H9 (cell line): ENCODE measurements at regions not wholly inside any gene's neighbourhood (a gene's known extent, or its start where the extent isn't known, plus 50 kb on each side); places are given as distances from the start of the nearest gene placed in this dataset.

Experiments
- DNase-seq: peaks from one replicate; pipeline ENCODE4 v3.0.0-alpha.2; 2017
- H2AFZ ChIP-seq: one replicate; pipeline ENCODE4 v1.6.1; 2013; ENCODE audit warnings: mild to moderate bottlenecking, low read length, control low read depth, moderate library complexity
- H2AK5ac ChIP-seq: 2 replicates; pipeline ENCODE4 v1.6.1; 2013; ENCODE audit warnings: low read length, control low read depth, mixed read lengths; ENCODE audit not compliant: insufficient read length
- H2BK120ac ChIP-seq: one replicate; pipeline ENCODE4 v1.6.1; 2013; ENCODE audit warnings: low read depth, mild to moderate bottlenecking, low read length, control low read depth, inconsistent platforms; ENCODE audit not compliant: poor library complexity, severe bottlenecking
- H2BK12ac ChIP-seq: 2 replicates; pipeline ENCODE4 v1.6.1; 2013; ENCODE audit warnings: low read length, control low read depth, mixed read lengths, low read depth; ENCODE audit not compliant: insufficient read length
- H2BK15ac ChIP-seq: 2 replicates; pipeline ENCODE4 v1.6.1; 2013; ENCODE audit warnings: low read depth, low read length, control low read depth
- H2BK20ac ChIP-seq: one replicate; pipeline ENCODE4 v1.6.1; 2013; ENCODE audit warnings: low read depth, mild to moderate bottlenecking, low read length, control low read depth, inconsistent platforms; ENCODE audit not compliant: poor library complexity, severe bottlenecking
- H2BK5ac ChIP-seq: 2 replicates; pipeline ENCODE4 v1.6.1; 2013; ENCODE audit warnings: low read length, control low read depth, mixed read lengths; ENCODE audit not compliant: insufficient read length
- H3K14ac ChIP-seq: 2 replicates; pipeline ENCODE4 v1.6.1; 2013; ENCODE audit warnings: low read length, control low read depth; ENCODE audit not compliant: insufficient read depth
- H3K18ac ChIP-seq: 2 replicates; pipeline ENCODE4 v1.6.1; 2013; ENCODE audit warnings: low read depth, mild to moderate bottlenecking, mixed read lengths, low read length, control low read depth; ENCODE audit not compliant: insufficient read length
- H3K23ac ChIP-seq: 2 replicates; pipeline ENCODE4 v1.6.1; 2013; ENCODE audit warnings: low read length, control low read depth, mixed read lengths, low read depth; ENCODE audit not compliant: insufficient read length
- H3K23me2 ChIP-seq: 2 replicates; pipeline ENCODE4 v1.6.1; 2013; ENCODE audit warnings: low read depth, mild to moderate bottlenecking, mixed read lengths, low read length, control low read depth; ENCODE audit not compliant: insufficient read length, poor library complexity, severe bottlenecking
- H3K27ac ChIP-seq: 2 replicates; pipeline ENCODE4 v1.5.1; 2013; ENCODE audit warnings: low read length, control low read depth, mixed read lengths, low read depth; ENCODE audit not compliant: insufficient read length
- H3K27me3 ChIP-seq: 2 replicates; pipeline ENCODE4 v1.6.1; 2013; ENCODE audit warnings: low read length, control low read depth, inconsistent platforms; ENCODE audit not compliant: insufficient read depth
- H3K4ac ChIP-seq: 2 replicates; pipeline ENCODE4 v1.6.1; 2013; ENCODE audit warnings: low read depth, mild to moderate bottlenecking, control low read depth, inconsistent platforms, low read length, moderate library complexity
- H3K4me1 ChIP-seq: 2 replicates; pipeline ENCODE4 v1.6.1; 2013; ENCODE audit warnings: low read length, control low read depth, inconsistent platforms; ENCODE audit not compliant: insufficient read depth
- H3K4me2 ChIP-seq: 2 replicates; pipeline ENCODE4 v1.6.1; 2013; ENCODE audit warnings: low read length, control low read depth, mixed read lengths; ENCODE audit not compliant: insufficient read length, insufficient read depth
- H3K56ac ChIP-seq: 2 replicates; pipeline ENCODE4 v1.6.1; 2013; ENCODE audit warnings: low read depth, mild to moderate bottlenecking, mixed read lengths, low read length, control low read depth; ENCODE audit not compliant: insufficient read length
- H3K79me1 ChIP-seq: 2 replicates; pipeline ENCODE4 v1.6.1; 2013; ENCODE audit warnings: low read depth, mild to moderate bottlenecking, moderate library complexity, low read length, control low read depth, inconsistent platforms; ENCODE audit not compliant: insufficient read depth, poor library complexity, severe bottlenecking
- H3K79me2 ChIP-seq: 2 replicates; pipeline ENCODE4 v1.6.1; 2013; ENCODE audit warnings: low read length, control low read depth, inconsistent platforms; ENCODE audit not compliant: insufficient read depth
- H3K9ac ChIP-seq: 2 replicates; pipeline ENCODE4 v1.6.1; 2013; ENCODE audit warnings: low read length, control low read depth, mixed read lengths; ENCODE audit not compliant: insufficient read length; ENCODE audit errors: extremely low read depth
- H3K9me3 ChIP-seq: one replicate; pipeline ENCODE4 v1.6.1; 2013; ENCODE audit warnings: low read depth, low read length, inconsistent platforms; ENCODE audit not compliant: control insufficient read depth
- H3T11ph ChIP-seq: one replicate; pipeline ENCODE4 v1.6.1; 2013; ENCODE audit warnings: mild to moderate bottlenecking, low read length, control low read depth, inconsistent platforms
- H4K20me1 ChIP-seq: one replicate; pipeline ENCODE4 v1.6.1; 2013; ENCODE audit not compliant: control insufficient read depth, insufficient read length, insufficient read depth
- H4K5ac ChIP-seq: 2 replicates; pipeline ENCODE4 v1.6.1; 2013; ENCODE audit warnings: low read depth, mild to moderate bottlenecking, mixed read lengths, low read length, control low read depth; ENCODE audit not compliant: insufficient read length
- H4K8ac ChIP-seq: replicated peaks from 2 replicates; pipeline ENCODE4 v1.6.1; 2013; ENCODE audit warnings: low read length, control low read depth, mixed read lengths, low read depth; ENCODE audit not compliant: insufficient read length
- H4K91ac ChIP-seq: 2 replicates; pipeline ENCODE4 v1.6.1; 2013; ENCODE audit warnings: low read depth, mild to moderate bottlenecking, moderate library complexity, mixed read lengths, low read length, control low read depth; ENCODE audit not compliant: insufficient read length
- H3K27ac Mint-ChIP-seq, 3 experiments: 2 replicates in 2 of 3; 3 replicates in 1 of 3; pipeline ENCODE4 v1.8.0; 2020 to 2021; ENCODE audit warnings: mixed read lengths in 3 of 3, mild to moderate bottlenecking in 1 of 3, moderate library complexity in 1 of 3
- H3K27me3 Mint-ChIP-seq: 2 replicates; pipeline ENCODE4 v1.8.0; 2021; ENCODE audit warnings: low read depth, mild to moderate bottlenecking, moderate library complexity, mixed read lengths
- H3K36me3 Mint-ChIP-seq, 3 experiments: 2 replicates in 2 of 3; 3 replicates in 1 of 3; pipeline ENCODE4 v1.8.0; 2020 to 2021; ENCODE audit warnings: low read depth in 3 of 3, mixed read lengths in 3 of 3; ENCODE audit not compliant: insufficient read depth in 1 of 3
- H3K4me1 Mint-ChIP-seq, 2 experiments: 2 replicates each; pipeline ENCODE4 v1.8.0; 2020; ENCODE audit warnings: mixed read lengths in 2 of 2
- H3K4me3 Mint-ChIP-seq, 2 experiments: 2 replicates in 1 of 2; 3 replicates in 1 of 2; pipeline ENCODE4 v1.8.0; 2020 to 2021; ENCODE audit warnings: mild to moderate bottlenecking in 2 of 2, mixed read lengths in 2 of 2, moderate library complexity in 1 of 2
- H3K9me3 Mint-ChIP-seq, 2 experiments: 2 replicates in 1 of 2; 3 replicates in 1 of 2; pipeline ENCODE4 v1.8.0; 2020; ENCODE audit warnings: mild to moderate bottlenecking in 2 of 2, mixed read lengths in 2 of 2, moderate library complexity in 1 of 2
- CTCF ChIP-seq: fragments of 200-600 bp; sonication (generic); conservative IDR thresholded peaks from 3 replicates; pipeline ENCODE4 v1.8.0; 2021; ENCODE audit warnings: antibody characterized with exemption, mild to moderate bottlenecking
- WGBS: extraction: QIAGEN DNeasy Blood & Tissue Kit; methylation state at CpG from one replicate; pipeline ENCODE4 v1.1.7; 2013; ENCODE audit warnings: missing lambda C conversion rate, low lambda C conversion rate, mixed read lengths; ENCODE audit not compliant: insufficient read length; ENCODE audit errors: extremely low coverage; 5-methylcytosine and 5-hydroxymethylcytosine counted together

GRCh38 chr13:112207129-112207528 lies 140.2 kb downstream of the SOX1 start:
- peaks cover 0 to 4% of the 10 kb centered on the region in 2 experiments; a peak in 1 of 5 replicates for H3K9me3 Mint-ChIP-seq
- Histone ChIP-seq H3K4me1 (no peaks in the 10 kb centered on the region; the same call in 1 of the 2 replicates), H3K23ac (no peak overlapping the region), H3K9me3 (no peaks in the 10 kb centered on the region), H3K14ac (no peak overlapping the region), H2BK5ac (no peak overlapping the region), H4K8ac (no peak overlapping the region), H3K9ac (no peak overlapping the region), H2BK20ac (no peak overlapping the region), H2BK12ac (no peak overlapping the region), H3K18ac (no peak overlapping the region), H2AK5ac (no peak overlapping the region), H4K91ac (no peak overlapping the region), H4K20me1 (peaks cover 2% of the 10 kb centered on the region), H3K4ac (no peak overlapping the region), H3K56ac (no peak overlapping the region), H3K4me2 (no peak overlapping the region), H3K27me3 (peaks cover 15% of the 10 kb centered on the region; the same call in 1 of the 2 replicates), H3K79me2 (no peaks in the 10 kb centered on the region), H3K27ac (no peak overlapping the region), H3K79me1 (no peaks in the 10 kb centered on the region), H2BK15ac (no peak overlapping the region), H3T11ph (no peak overlapping the region), H2AFZ (no peak overlapping the region), H4K5ac (no peak overlapping the region), H2BK120ac (no peak overlapping the region), H3K23me2 (peaks cover 7% of the 10 kb centered on the region)
- H3K36me3 Mint-ChIP-seq = no peaks in the 10 kb centered on the region
- H3K4me3 Mint-ChIP-seq = no peak overlapping the region
- no CpG with 5 or more reads among the region's 11 CpGs for WGBS
- H3K4me1 Mint-ChIP-seq = peaks cover 32 to 56% of the 10 kb centered on the region in 2 experiments
- H3K27me3 Mint-ChIP-seq = peaks cover 67% of the 10 kb centered on the region
- no peak overlapping the region for H3K27ac Mint-ChIP-seq
- no peak for TF ChIP-seq CTCF
- DNase-seq = no peak
